ENCODE measurements at regions not wholly inside any gene's neighbourhood (a gene's known extent, or its start where the extent isn't known, plus 50 kb on each side); places are given as distances from the start of the nearest gene placed in this dataset.

GRCh38 chr15:93312891-93313486 lies 224.0 kb upstream of the RGMA start:
- H3K4me3 ChIP-seq (ENCODE audit: low read length), result no peak overlapping the region
- DNase-seq, result no peak
- H3K36me3 ChIP-seq (ENCODE audit: control insufficient read depth, insufficient read depth, low read length), result no peaks in the 10 kb centered on the region
- no peaks in the 10 kb centered on the region for H3K9me3 ChIP-seq (ENCODE audit: control insufficient read depth, low read depth, low read length)
- no peaks in the 10 kb centered on the region for H3K4me1 ChIP-seq (ENCODE audit: control insufficient read depth, insufficient read depth, low read length)
- no peak overlapping the region for H3K27ac ChIP-seq (ENCODE audit: low read length)
- no peaks in the 10 kb centered on the region for H3K27me3 ChIP-seq (ENCODE audit: control insufficient read depth, insufficient read depth, low read length)
- WGBS (ENCODE audit: insufficient coverage, low lambda C conversion rate), result no CpG with 5 or more reads among the region's 7 CpGs

DNA sequence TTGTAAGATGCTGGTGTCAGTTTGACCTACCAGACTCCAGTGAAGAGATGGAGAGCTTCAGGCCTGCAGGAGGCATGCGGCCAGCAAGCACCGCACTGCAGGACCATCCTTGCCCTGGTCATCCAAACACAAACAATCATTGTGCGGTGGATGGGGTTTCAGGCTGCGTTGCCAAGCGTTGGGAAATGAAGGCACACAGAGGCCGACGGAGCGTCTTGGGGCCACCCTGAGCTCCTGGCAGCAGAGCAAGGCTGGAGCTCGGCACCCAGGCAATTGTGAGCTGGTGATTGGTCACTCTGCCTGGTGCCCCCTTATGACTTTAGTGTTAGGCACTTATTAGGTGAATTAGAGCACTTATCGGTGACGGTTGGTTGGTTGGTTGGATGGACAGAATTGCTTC lies 222.6 kb upstream of the RGMA start:
- no CpG with 5 or more reads among the region's 11 CpGs for WGBS (ENCODE audit: insufficient coverage, low lambda C conversion rate)
- Histone ChIP-seq H3K4me3 (ENCODE audit: low read length) (no peak overlapping the region), H3K36me3 (ENCODE audit: control insufficient read depth, insufficient read depth, low read length) (no peaks in the 10 kb centered on the region), H3K4me1 (ENCODE audit: control insufficient read depth, insufficient read depth, low read length) (no peaks in the 10 kb centered on the region), H3K9me3 (ENCODE audit: control insufficient read depth, low read depth, low read length) (no peaks in the 10 kb centered on the region), H3K27me3 (ENCODE audit: control insufficient read depth, insufficient read depth, low read length) (no peaks in the 10 kb centered on the region), H3K27ac (ENCODE audit: low read length) (no peak overlapping the region)
- no peak for DNase-seq

GRCh38 chr15:93308026-93308690 lies 219.1 kb upstream of the RGMA start:
- H3K36me3 ChIP-seq (ENCODE audit: control insufficient read depth, insufficient read depth, low read length), result no peaks in the 10 kb centered on the region
- WGBS (ENCODE audit: insufficient coverage, low lambda C conversion rate), result no CpG with 5 or more reads among the region's 16 CpGs
- no peak overlapping the region for H3K4me3 ChIP-seq (ENCODE audit: low read length)
- no peak overlapping the region for H3K27ac ChIP-seq (ENCODE audit: low read length)
- no peaks in the 10 kb centered on the region for H3K4me1 ChIP-seq (ENCODE audit: control insufficient read depth, insufficient read depth, low read length)
- no peaks in the 10 kb centered on the region for H3K9me3 ChIP-seq (ENCODE audit: control insufficient read depth, low read depth, low read length)
- no peaks in the 10 kb centered on the region for H3K27me3 ChIP-seq (ENCODE audit: control insufficient read depth, insufficient read depth, low read length)
- no peak for DNase-seq

- Histone ChIP-seq H3K27me3 (ENCODE audit: control insufficient read depth, insufficient read depth, low read length) (no peaks in the 10 kb centered on the region), H3K9me3 (ENCODE audit: control insufficient read depth, low read depth, low read length) (no peaks in the 10 kb centered on the region), H3K27ac (ENCODE audit: low read length) (no peak overlapping the region), H3K36me3 (ENCODE audit: control insufficient read depth, insufficient read depth, low read length) (no peaks in the 10 kb centered on the region), H3K4me3 (ENCODE audit: low read length) (no peak overlapping the region), H3K4me1 (ENCODE audit: control insufficient read depth, insufficient read depth, low read length) (no peaks in the 10 kb centered on the region)
- 100% methylated on average over 1 of the region's 14 CpGs for WGBS (ENCODE audit: insufficient coverage, low lambda C conversion rate)
- no peak for DNase-seq
Observed at GRCh38 chr15:93307513-93307912, 218.5 kb upstream of the RGMA start.

DNA sequence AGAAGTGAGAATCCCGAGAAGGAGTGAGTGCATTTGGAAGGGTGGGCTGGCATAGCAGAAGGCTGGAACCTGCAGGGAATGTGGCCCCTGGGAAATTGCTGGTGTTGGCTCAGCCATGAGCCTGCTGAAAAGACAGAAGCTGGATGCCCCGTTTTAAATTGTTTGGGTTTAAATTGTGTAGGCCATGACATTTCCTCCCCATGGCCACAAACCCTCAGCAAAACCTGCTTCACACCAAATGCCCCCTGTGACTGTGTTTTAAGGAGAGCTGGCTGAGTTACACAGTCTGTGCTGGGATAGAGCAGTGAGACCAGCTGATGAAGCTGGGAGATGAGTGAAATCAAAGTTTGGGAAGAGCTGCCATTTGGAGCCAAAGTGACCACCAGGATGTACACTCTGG lies 216.3 kb upstream of the RGMA start:
- 60% methylated on average over 1 of the region's 2 CpGs for WGBS (ENCODE audit: insufficient coverage, low lambda C conversion rate)
- Histone ChIP-seq H3K36me3 (ENCODE audit: control insufficient read depth, insufficient read depth, low read length) (no peaks in the 10 kb centered on the region), H3K9me3 (ENCODE audit: control insufficient read depth, low read depth, low read length) (no peaks in the 10 kb centered on the region), H3K4me1 (ENCODE audit: control insufficient read depth, insufficient read depth, low read length) (no peaks in the 10 kb centered on the region), H3K4me3 (ENCODE audit: low read length) (no peak overlapping the region), H3K27ac (ENCODE audit: low read length) (no peak overlapping the region), H3K27me3 (ENCODE audit: control insufficient read depth, insufficient read depth, low read length) (no peaks in the 10 kb centered on the region)
- no peak for DNase-seq

GRCh38 chr15:93302080-93302765 lies 213.2 kb upstream of the RGMA start:
- H3K36me3 ChIP-seq (ENCODE audit: control insufficient read depth, insufficient read depth, low read length), result no peaks in the 10 kb centered on the region
- H3K27me3 ChIP-seq (ENCODE audit: control insufficient read depth, insufficient read depth, low read length), result no peaks in the 10 kb centered on the region
- DNase-seq, result no peak
- H3K9me3 ChIP-seq (ENCODE audit: control insufficient read depth, low read depth, low read length), result no peaks in the 10 kb centered on the region
- no CpG with 5 or more reads among the region's 6 CpGs for WGBS (ENCODE audit: insufficient coverage, low lambda C conversion rate)
- no peaks in the 10 kb centered on the region for H3K4me1 ChIP-seq (ENCODE audit: control insufficient read depth, insufficient read depth, low read length)
- H3K4me3 ChIP-seq (ENCODE audit: low read length), result no peak overlapping the region
- H3K27ac ChIP-seq (ENCODE audit: low read length), result no peak overlapping the region

GRCh38 chr15:93300796-93301195 lies 211.8 kb upstream of the RGMA start:
- no peak overlapping the region for H3K27ac ChIP-seq (ENCODE audit: low read length)
- no peaks in the 10 kb centered on the region for H3K27me3 ChIP-seq (ENCODE audit: control insufficient read depth, insufficient read depth, low read length)
- no peaks in the 10 kb centered on the region for H3K9me3 ChIP-seq (ENCODE audit: control insufficient read depth, low read depth, low read length)
- H3K36me3 ChIP-seq (ENCODE audit: control insufficient read depth, insufficient read depth, low read length), result no peaks in the 10 kb centered on the region
- DNase-seq, result no peak
- WGBS (ENCODE audit: insufficient coverage, low lambda C conversion rate), result no CpG with 5 or more reads among the region's 3 CpGs
- no peak overlapping the region for H3K4me3 ChIP-seq (ENCODE audit: low read length)
- no peaks in the 10 kb centered on the region for H3K4me1 ChIP-seq (ENCODE audit: control insufficient read depth, insufficient read depth, low read length)

GRCh38 chr15:93299675-93300074 lies 210.7 kb upstream of the RGMA start:
- Histone ChIP-seq H3K4me1 (ENCODE audit: control insufficient read depth, insufficient read depth, low read length) (no peaks in the 10 kb centered on the region), H3K27ac (ENCODE audit: low read length) (no peak overlapping the region), H3K4me3 (ENCODE audit: low read length) (no peak overlapping the region), H3K36me3 (ENCODE audit: control insufficient read depth, insufficient read depth, low read length) (no peaks in the 10 kb centered on the region), H3K27me3 (ENCODE audit: control insufficient read depth, insufficient read depth, low read length) (no peaks in the 10 kb centered on the region), H3K9me3 (ENCODE audit: control insufficient read depth, low read depth, low read length) (no peaks in the 10 kb centered on the region)
- WGBS (ENCODE audit: insufficient coverage, low lambda C conversion rate), result no CpG with 5 or more reads among the region's 6 CpGs
- DNase-seq, result no peak

DNA sequence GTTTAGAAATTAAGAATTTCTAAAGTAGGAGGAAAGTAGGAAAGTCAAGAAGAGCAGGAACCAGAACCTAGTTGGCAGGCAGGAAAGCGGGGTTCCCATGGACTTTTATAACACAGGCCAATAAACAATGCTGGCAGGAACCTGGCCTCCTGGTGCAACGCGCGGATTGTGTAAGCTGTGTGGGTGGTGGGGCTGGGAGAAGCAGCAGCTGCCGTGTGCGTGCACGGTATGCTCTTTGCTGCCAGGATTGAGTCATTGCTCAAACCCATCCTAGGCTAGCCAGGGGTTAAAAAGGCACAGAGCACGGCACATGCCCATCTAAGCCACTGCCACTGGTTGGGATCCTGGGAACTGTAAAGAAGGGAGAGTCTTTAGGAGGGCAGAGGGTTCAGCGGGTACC lies 209.9 kb upstream of the RGMA start:
- no CpG with 5 or more reads among the region's 9 CpGs for WGBS (ENCODE audit: insufficient coverage, low lambda C conversion rate)
- Histone ChIP-seq H3K27ac (ENCODE audit: low read length) (no peak overlapping the region), H3K36me3 (ENCODE audit: control insufficient read depth, insufficient read depth, low read length) (no peaks in the 10 kb centered on the region), H3K9me3 (ENCODE audit: control insufficient read depth, low read depth, low read length) (no peaks in the 10 kb centered on the region), H3K27me3 (ENCODE audit: control insufficient read depth, insufficient read depth, low read length) (no peaks in the 10 kb centered on the region), H3K4me3 (ENCODE audit: low read length) (no peak overlapping the region), H3K4me1 (ENCODE audit: control insufficient read depth, insufficient read depth, low read length) (no peaks in the 10 kb centered on the region)
- DNase-seq, result no peak

- H3K36me3 ChIP-seq (ENCODE audit: control insufficient read depth, insufficient read depth, low read length), result no peaks in the 10 kb centered on the region
- 100% methylated on average over 1 of the region's 6 CpGs for WGBS (ENCODE audit: insufficient coverage, low lambda C conversion rate)
Observed at GRCh38 chr15:93296759-93297500, 207.9 kb upstream of the RGMA start.

More at GRCh38 chr15:93296759-93297500, 207.9 kb upstream of the RGMA start:
- DNase-seq, result no peak
- H3K9me3 ChIP-seq (ENCODE audit: control insufficient read depth, low read depth, low read length), result no peaks in the 10 kb centered on the region
- H3K4me1 ChIP-seq (ENCODE audit: control insufficient read depth, insufficient read depth, low read length), result no peaks in the 10 kb centered on the region
- no peak overlapping the region for H3K27ac ChIP-seq (ENCODE audit: low read length)
- no peaks in the 10 kb centered on the region for H3K27me3 ChIP-seq (ENCODE audit: control insufficient read depth, insufficient read depth, low read length)
- H3K4me3 ChIP-seq (ENCODE audit: low read length), result no peak overlapping the region
